Endothelial cell (in vitro differentiated cells): ENCODE measurements at regions not wholly inside any gene's neighbourhood (a gene's known extent, or its start where the extent isn't known, plus 50 kb on each side); places are given as distances from the start of the nearest gene placed in this dataset.

ENCODE experiments used
- DNase-seq: peaks from one replicate; pipeline ENCODE4 v3.0.0; 2021; ENCODE audit warnings: low spot score
- H3K27ac Mint-ChIP-seq: one replicate; pipeline ENCODE4 v1.8.0; 2021; ENCODE audit warnings: mixed read lengths, inconsistent platforms; ENCODE audit not compliant: unreplicated experiment
- H3K27me3 Mint-ChIP-seq: one replicate; pipeline ENCODE4 v1.8.0; 2021; ENCODE audit warnings: mild to moderate bottlenecking, moderate library complexity, mixed read lengths, inconsistent platforms; ENCODE audit not compliant: unreplicated experiment
- H3K36me3 Mint-ChIP-seq: one replicate; pipeline ENCODE4 v1.8.0; 2021; ENCODE audit warnings: mild to moderate bottlenecking, low read depth, mixed read lengths, inconsistent platforms; ENCODE audit not compliant: unreplicated experiment
- H3K4me1 Mint-ChIP-seq: one replicate; pipeline ENCODE4 v1.8.0; 2021; ENCODE audit warnings: mild to moderate bottlenecking, mixed read lengths, inconsistent platforms; ENCODE audit not compliant: unreplicated experiment
- H3K4me3 Mint-ChIP-seq: one replicate; pipeline ENCODE4 v1.8.0; 2021; ENCODE audit warnings: mild to moderate bottlenecking, mixed read lengths, inconsistent platforms; ENCODE audit not compliant: unreplicated experiment
- H3K9me3 Mint-ChIP-seq: one replicate; pipeline ENCODE4 v1.8.0; 2021; ENCODE audit warnings: mixed read lengths, inconsistent platforms; ENCODE audit not compliant: unreplicated experiment
- CTCF ChIP-seq: fragments of 200-600 bp; sonication (generic); IDR thresholded peaks from one replicate; pipeline ENCODE4 v1.5.0; 2021; ENCODE audit warnings: antibody characterized with exemption; ENCODE audit not compliant: unreplicated experiment

DNA sequence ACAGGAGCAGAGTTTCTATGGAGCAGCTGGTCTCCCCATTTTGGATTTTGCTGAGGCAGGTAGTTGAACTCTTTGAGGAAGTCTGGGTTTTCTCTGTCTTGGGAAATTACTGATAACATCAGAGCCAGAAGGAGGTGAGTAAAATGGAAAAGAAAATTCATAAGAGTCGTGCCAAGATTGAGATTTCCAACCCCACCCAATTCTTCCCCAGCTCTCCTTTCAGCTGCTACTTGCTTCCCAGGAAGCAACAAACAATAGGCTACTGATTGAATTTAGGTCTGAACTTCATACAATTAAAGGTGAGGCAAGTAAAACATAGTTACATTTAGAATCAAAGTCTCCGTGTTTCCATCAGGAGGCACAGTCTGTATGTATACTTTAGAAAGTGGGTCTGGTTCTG lies 54.6 kb upstream of the EOLA2 start:
- peaks cover 4% of the 10 kb centered on the region for H3K36me3 Mint-ChIP-seq
- peaks cover 1% of the 10 kb centered on the region for H3K27me3 Mint-ChIP-seq
- TF ChIP-seq CTCF: no peak
- no peaks in the 10 kb centered on the region for H3K9me3 Mint-ChIP-seq
- peaks cover 10% of the 10 kb centered on the region for H3K4me1 Mint-ChIP-seq
- no peak overlapping the region for H3K4me3 Mint-ChIP-seq
- DNase-seq: no peak
- peak overlapping the region; percentile 62 for H3K27ac Mint-ChIP-seq

- H3K36me3 Mint-ChIP-seq: peaks cover 4% of the 10 kb centered on the region
- H3K27ac Mint-ChIP-seq: no peak overlapping the region
- H3K4me1 Mint-ChIP-seq: peaks cover 10% of the 10 kb centered on the region
- no peaks in the 10 kb centered on the region for H3K27me3 Mint-ChIP-seq
- DNase-seq: no peak
- H3K4me3 Mint-ChIP-seq: no peak overlapping the region
- no peaks in the 10 kb centered on the region for H3K9me3 Mint-ChIP-seq
- TF ChIP-seq CTCF: no peak
Measured at GRCh38 chrX:149993989-149994388, 55.7 kb upstream of the EOLA2 start.

DNA sequence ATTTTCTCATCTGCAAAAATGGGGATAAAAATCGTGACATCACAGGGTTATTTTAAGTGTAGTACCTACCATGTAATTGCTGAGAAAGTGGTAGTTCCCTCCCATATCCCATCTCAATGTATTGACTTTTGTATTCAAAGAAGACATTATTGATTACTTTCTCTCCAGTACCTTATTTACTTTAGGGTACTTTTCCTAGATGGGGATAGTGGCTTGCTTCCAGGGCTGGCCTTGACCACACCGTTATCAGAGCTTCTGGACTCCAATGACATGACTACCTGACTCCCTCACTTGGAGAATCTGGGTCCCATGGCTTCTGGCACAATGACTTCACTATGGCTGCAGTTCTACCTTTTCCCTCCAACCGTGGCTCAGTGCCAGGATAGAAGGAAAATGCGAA lies 58.2 kb upstream of the EOLA2 start:
- Mint-ChIP-seq H3K36me3 (peaks cover 4% of the 10 kb centered on the region), H3K27me3 (no peaks in the 10 kb centered on the region), H3K4me3 (no peak overlapping the region), H3K4me1 (peaks cover 10% of the 10 kb centered on the region), H3K27ac (no peak overlapping the region), H3K9me3 (no peaks in the 10 kb centered on the region)
- no peak for TF ChIP-seq CTCF
- no peak for DNase-seq

DNA sequence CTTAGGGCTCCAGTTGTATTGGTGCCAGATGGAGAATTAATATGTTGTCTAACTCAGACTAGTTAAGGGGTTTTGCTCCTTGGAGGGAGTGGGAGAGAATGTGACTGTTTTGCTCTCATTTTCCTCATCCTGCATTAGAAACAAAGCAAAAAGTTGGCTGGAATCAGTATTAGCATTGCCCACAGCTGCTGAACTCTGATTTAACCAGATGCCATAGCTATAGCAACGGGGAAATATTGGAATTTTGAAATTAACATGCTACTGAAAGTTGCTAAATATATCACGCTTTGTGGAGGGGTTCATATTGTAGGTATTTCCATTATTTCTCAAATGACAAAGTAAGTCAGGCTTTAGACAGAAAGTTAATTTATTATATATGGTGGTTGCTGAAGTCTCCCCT lies 66.7 kb upstream of the EOLA2 start:
- Mint-ChIP-seq H3K27me3 (no peaks in the 10 kb centered on the region), H3K4me3 (no peak overlapping the region), H3K27ac (no peak overlapping the region), H3K4me1 (peaks cover 20% of the 10 kb centered on the region), H3K9me3 (no peaks in the 10 kb centered on the region), H3K36me3 (peaks cover 3% of the 10 kb centered on the region)
- no peak for DNase-seq
- no peak for TF ChIP-seq CTCF

- no peak for DNase-seq
- H3K4me3 Mint-ChIP-seq: peak overlapping the region; percentile 14
- H3K27ac Mint-ChIP-seq: peak overlapping the region; percentile 93
- TF ChIP-seq CTCF: no peak
- peaks cover 3% of the 10 kb centered on the region for H3K36me3 Mint-ChIP-seq
- no peaks in the 10 kb centered on the region for H3K27me3 Mint-ChIP-seq
- H3K4me1 Mint-ChIP-seq: peaks cover 21% of the 10 kb centered on the region
- no peaks in the 10 kb centered on the region for H3K9me3 Mint-ChIP-seq
Measured at GRCh38 chrX:150007356-150007755, 69.1 kb upstream of the EOLA2 start.
